ENCODE measurements at regions not wholly inside any gene's neighbourhood (a gene's known extent, or its start where the extent isn't known, plus 50 kb on each side); places are given as distances from the start of the nearest gene placed in this dataset.

DNA sequence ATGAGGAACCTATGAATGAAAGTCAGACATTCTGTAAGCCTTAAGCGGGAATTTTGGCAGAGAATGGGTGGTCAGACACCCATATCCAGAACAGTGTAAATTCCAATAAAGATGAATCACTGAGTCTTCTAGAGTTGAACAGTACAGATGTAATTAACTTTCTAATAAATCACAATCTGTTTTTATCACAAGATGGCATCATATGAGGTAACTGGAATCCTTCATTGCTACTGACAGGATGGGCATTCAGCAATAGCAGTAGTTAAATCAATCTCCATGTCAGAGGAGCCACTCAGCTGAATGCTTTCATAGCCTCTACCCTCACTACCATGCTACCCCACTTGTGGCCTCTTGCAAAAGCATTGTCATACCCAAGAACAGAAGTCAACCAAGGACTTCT lies 690.3 kb downstream of the AMY1C start:
- H3K4me3 Mint-ChIP-seq, result no peak overlapping the region
- TF ChIP-seq, protein P1, sequence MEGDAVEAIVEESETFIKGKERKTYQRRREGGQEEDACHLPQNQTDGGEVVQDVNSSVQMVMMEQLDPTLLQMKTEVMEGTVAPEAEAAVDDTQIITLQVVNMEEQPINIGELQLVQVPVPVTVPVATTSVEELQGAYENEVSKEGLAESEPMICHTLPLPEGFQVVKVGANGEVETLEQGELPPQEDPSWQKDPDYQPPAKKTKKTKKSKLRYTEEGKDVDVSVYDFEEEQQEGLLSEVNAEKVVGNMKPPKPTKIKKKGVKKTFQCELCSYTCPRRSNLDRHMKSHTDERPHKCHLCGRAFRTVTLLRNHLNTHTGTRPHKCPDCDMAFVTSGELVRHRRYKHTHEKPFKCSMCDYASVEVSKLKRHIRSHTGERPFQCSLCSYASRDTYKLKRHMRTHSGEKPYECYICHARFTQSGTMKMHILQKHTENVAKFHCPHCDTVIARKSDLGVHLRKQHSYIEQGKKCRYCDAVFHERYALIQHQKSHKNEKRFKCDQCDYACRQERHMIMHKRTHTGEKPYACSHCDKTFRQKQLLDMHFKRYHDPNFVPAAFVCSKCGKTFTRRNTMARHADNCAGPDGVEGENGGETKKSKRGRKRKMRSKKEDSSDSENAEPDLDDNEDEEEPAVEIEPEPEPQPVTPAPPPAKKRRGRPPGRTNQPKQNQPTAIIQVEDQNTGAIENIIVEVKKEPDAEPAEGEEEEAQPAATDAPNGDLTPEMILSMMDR (IDR thresholded peaks at IDR 0.05), result no peak
- H3K4me1 Mint-ChIP-seq, result no peaks in the 10 kb centered on the region
- H3K36me3 Mint-ChIP-seq, result no peaks in the 10 kb centered on the region
- H3K27me3 Mint-ChIP-seq (ENCODE audit: low read depth in 3 of 3), result peaks cover 0 to 2% (median 0%) of the 10 kb centered on the region in 3 donors
- Histone ChIP-seq H3K79me2 (ENCODE audit: insufficient read depth, low read length) (no peaks in the 10 kb centered on the region), H3K27ac (ENCODE audit: low read depth in 1 of 2, low read length in 2 of 2) (no peak overlapping the region), H3K4me1 (ENCODE audit: control insufficient read depth in 1 of 2, insufficient read depth in 2 of 2, low read length in 2 of 2) (no peaks in the 10 kb centered on the region), H3K4me2 (replicated peaks; ENCODE audit: extremely low read depth, low read length, poor library complexity, severe bottlenecking) (no peak overlapping the region), H3K27me3 (ENCODE audit: control insufficient read depth in 2 of 2, insufficient read depth in 2 of 2, low read length in 2 of 2) (no peaks in the 10 kb centered on the region), H3K9me3 (replicated peaks in 1 of 2; ENCODE audit: control insufficient read depth in 1 of 2, insufficient read depth in 1 of 2, low read length in 2 of 2) (peaks cover 7 to 8% of the 10 kb centered on the region in 2 donors), H3K4me3 (replicated peaks in 1 of 3; ENCODE audit: low read depth in 2 of 3, low read length in 3 of 3) (no peak overlapping the region), H2AFZ (ENCODE audit: insufficient read depth, low read depth, low read length, poor library complexity, severe bottlenecking) (no peak overlapping the region), H3K9ac (ENCODE audit: insufficient read depth, low read length, poor library complexity, severe bottlenecking) (no peak overlapping the region), H4K20me1 (ENCODE audit: insufficient read depth, low read length) (no peaks in the 10 kb centered on the region), H3K36me3 (replicated peaks in 1 of 2; ENCODE audit: control insufficient read depth in 1 of 2, insufficient read depth in 2 of 2, low read length in 2 of 2) (no peaks in the 10 kb centered on the region)
- H3K27ac Mint-ChIP-seq, result no peak overlapping the region
- no CpG with 5 or more reads among the region's 1 CpG for WGBS (ENCODE audit: insufficient coverage)
- DNase-seq, result no peak
- peaks cover 0 to 16% (median 1%) of the 10 kb centered on the region in 7 donors for H3K9me3 Mint-ChIP-seq
- intact Hi-C loops (cut with micrococcal nuclease), result no loop called here

- no peak overlapping the region for H3K27ac ChIP-seq (ENCODE audit: low read depth in 1 of 2, low read length in 2 of 2)
- no peaks in the 10 kb centered on the region for H3K27me3 Mint-ChIP-seq (ENCODE audit: low read depth in 3 of 3)
- H3K9ac ChIP-seq (ENCODE audit: insufficient read depth, low read length, poor library complexity, severe bottlenecking), result no peak overlapping the region
- no peaks in the 10 kb centered on the region for H3K36me3 Mint-ChIP-seq
- no peaks in the 10 kb centered on the region for H4K20me1 ChIP-seq (ENCODE audit: insufficient read depth, low read length)
- no CpG with 5 or more reads among the region's 1 CpG for WGBS (ENCODE audit: insufficient coverage)
- TF ChIP-seq, protein P1 (IDR thresholded peaks at IDR 0.05), result no peak
- H3K36me3 ChIP-seq (replicated peaks in 1 of 2; ENCODE audit: control insufficient read depth in 1 of 2, insufficient read depth in 2 of 2, low read length in 2 of 2), result no peaks in the 10 kb centered on the region
- H3K4me1 ChIP-seq (ENCODE audit: control insufficient read depth in 1 of 2, insufficient read depth in 2 of 2, low read length in 2 of 2), result no peaks in the 10 kb centered on the region
- H3K4me1 Mint-ChIP-seq, result no peaks in the 10 kb centered on the region
- H3K79me2 ChIP-seq (ENCODE audit: insufficient read depth, low read length), result no peaks in the 10 kb centered on the region
- H2AFZ ChIP-seq (ENCODE audit: insufficient read depth, low read depth, low read length, poor library complexity, severe bottlenecking), result no peak overlapping the region
- peaks cover 47 to 53% of the 10 kb centered on the region in 2 donors for H3K9me3 ChIP-seq (replicated peaks in 1 of 2; ENCODE audit: control insufficient read depth in 1 of 2, insufficient read depth in 1 of 2, low read length in 2 of 2)
- no peak overlapping the region for H3K4me2 ChIP-seq (replicated peaks; ENCODE audit: extremely low read depth, low read length, poor library complexity, severe bottlenecking)
- no peak for DNase-seq
- peaks cover 5 to 29% (median 16%) of the 10 kb centered on the region in 7 donors for H3K9me3 Mint-ChIP-seq
- H3K27ac Mint-ChIP-seq, result no peak overlapping the region
- no peak overlapping the region for H3K4me3 ChIP-seq (replicated peaks in 1 of 3; ENCODE audit: low read depth in 2 of 3, low read length in 3 of 3)
- intact Hi-C loops (cut with micrococcal nuclease), result no loop called here
- H3K27me3 ChIP-seq (ENCODE audit: control insufficient read depth in 2 of 2, insufficient read depth in 2 of 2, low read length in 2 of 2), result no peaks in the 10 kb centered on the region
- H3K4me3 Mint-ChIP-seq, result no peak overlapping the region
These were observed 707.0 kb downstream of the AMY1C start for GRCh38 chr1:104456724-104457123.
